ENCODE measurements at regions not wholly inside any gene's neighbourhood (a gene's known extent, or its start where the extent isn't known, plus 50 kb on each side); places are given as distances from the start of the nearest gene placed in this dataset.

- TF ChIP-seq CTCF (IDR thresholded peaks at IDR 0.05): no peak
- TF ChIP-seq POLR2A (IDR thresholded peaks at IDR 0.05): no peak
Measured at GRCh38 chr15:36499412-36500389, 79.7 kb upstream of the CDIN1 start.

All from adrenal gland (tissue), 5 donors.